HCT116 (cell line): ENCODE measurements at regions not wholly inside any gene's neighbourhood (a gene's known extent, or its start where the extent isn't known, plus 50 kb on each side); places are given as distances from the start of the nearest gene placed in this dataset.

Experiments
- ATAC-seq: fragments of 200-7000 bp; cut with Tn5 transposase; 2 replicates; pipeline ENCODE4 v1.9.1; 2020; ENCODE audit warnings: mild to moderate bottlenecking, moderate library complexity
- BruUV-seq: library from RNA; stranded (reverse); fragments of 400-500 nt; replicated peaks from 2 replicates; lab custom pipeline; 2021; lab: Mats Ljungman, UMichigan
- CTCF ChIA-PET: fragments of 300-600 bp; sonication (Branson Sonifier 250); formaldehyde crosslinking; loops from one replicate; lab custom pipeline; 2021; ENCODE audit warnings: antibody characterized with exemption; lab: Charles Lee
- POLR2A ChIA-PET: fragments of 300-600, 350-600 bp; sonication (Branson Sonifier 250); formaldehyde crosslinking; loops from one replicate; lab custom pipeline; 2021; ENCODE audit warnings: antibody characterized with exemption; lab: Charles Lee
- RAD21 ChIA-PET, 2 experiments: fragments of 300-600 bp; sonication (Branson Sonifier 250); formaldehyde crosslinking; loops; one replicate each; lab custom pipeline; 2023; ENCODE audit warnings: low total read pairs in 2 of 2; ENCODE audit not compliant: uncharacterized antibody in 2 of 2, unreplicated experiment in 2 of 2, low non-redundant PET in 1 of 2; lab: Charles Lee
- DNase-seq: peaks from one replicate; pipeline ENCODE4 v3.0.0-alpha.2; 2010; ENCODE audit warnings: low read depth, low spot score
- H2AFZ ChIP-seq: fragments of 200-600 bp; shearing (Covaris generic), sonication (generic); 2 replicates; pipeline ENCODE4 v1.6.1; 2017; ENCODE audit warnings: low read depth, mixed run types, mixed read lengths, antibody characterized with exemption, low read length; ENCODE audit not compliant: poor library complexity, severe bottlenecking
- H3K27ac ChIP-seq: 2 replicates; pipeline ENCODE4 v1.5.1; 2012; ENCODE audit warnings: low read depth, low read length
- H3K27me3 ChIP-seq: fragments of 200-600 bp; sonication (generic); 2 replicates; pipeline ENCODE4 v1.6.1; 2016; ENCODE audit warnings: mixed run types, low read length, mixed read lengths; ENCODE audit not compliant: insufficient read depth
- H3K36me3 ChIP-seq, 2 experiments: fragments of 200-500 bp in 1 of 2; fragments of 200-600 bp in 1 of 2; sonication (Bioruptor generic) in 1 of 2; sonication (generic) in 1 of 2; 2 replicates each; pipeline versions ENCODE4 v1.5.1 to v1.6.1; 2014 to 2016; ENCODE audit warnings: low read length in 2 of 2, inconsistent platforms in 1 of 2, mixed read lengths in 1 of 2, mixed run types in 1 of 2; ENCODE audit not compliant: insufficient read depth in 2 of 2, control insufficient read depth in 1 of 2
- H3K4me1 ChIP-seq, 2 experiments: fragments of 200-600 bp in 1 of 2; sonication (generic) in 1 of 2; 2 replicates each; pipeline versions ENCODE4 v1.5.1 to v1.6.1; 2012 to 2017; ENCODE audit warnings: low read length in 2 of 2, inconsistent platforms in 1 of 2, mild to moderate bottlenecking in 1 of 2, mixed read lengths in 1 of 2, mixed run types in 1 of 2, moderate library complexity in 1 of 2; ENCODE audit not compliant: insufficient read depth in 2 of 2, control insufficient read depth in 1 of 2
- H3K4me2 ChIP-seq: fragments of 200-600 bp; sonication (generic); 2 replicates; pipeline ENCODE4 v1.6.1; 2017; ENCODE audit warnings: mixed run types, low read length, mixed read lengths
- H3K4me3 ChIP-seq, 2 experiments: fragments of 200-600 bp in 1 of 2; sonication (generic) in 1 of 2; replicated peaks in 1 of 2; 2 replicates each; pipeline ENCODE4 v1.5.1; 2011 to 2016; ENCODE audit warnings: low read length in 2 of 2, control low read depth in 1 of 2, low read depth in 1 of 2, mild to moderate bottlenecking in 1 of 2, mixed read lengths in 1 of 2, mixed run types in 1 of 2
- H3K79me2 ChIP-seq: fragments of 200-600 bp; sonication (generic); 2 replicates; pipeline ENCODE4 v1.6.1; 2017; ENCODE audit warnings: mild to moderate bottlenecking, mixed run types, low read length, moderate library complexity, mixed read lengths; ENCODE audit not compliant: insufficient read depth
- H3K9ac ChIP-seq: fragments of 200-600 bp; sonication (generic); 2 replicates; pipeline ENCODE4 v1.6.1; 2016; ENCODE audit warnings: low read length, mixed read lengths
- H3K9me2 ChIP-seq: fragments of 200-600 bp; sonication (generic), shearing (Covaris generic); 2 replicates; pipeline ENCODE4 v1.6.1; 2017; ENCODE audit warnings: mixed run types, mild to moderate bottlenecking, moderate library complexity; ENCODE audit not compliant: insufficient read depth
- H3K9me3 ChIP-seq, 2 experiments: fragments of 200-500 bp in 1 of 2; fragments of 200-600 bp in 1 of 2; sonication (Bioruptor generic) in 1 of 2; sonication (generic) in 1 of 2; 2 replicates each; pipeline ENCODE4 v1.6.1; 2014 to 2017; ENCODE audit warnings: low read length in 2 of 2, mixed read lengths in 2 of 2, inconsistent platforms in 1 of 2, low read depth in 1 of 2, mild to moderate bottlenecking in 1 of 2, mixed run types in 1 of 2, moderate library complexity in 1 of 2; ENCODE audit not compliant: control insufficient read depth in 1 of 2, insufficient read depth in 1 of 2
- H4K20me1 ChIP-seq: fragments of 200-600 bp; sonication (generic), shearing (Covaris generic); 2 replicates; pipeline ENCODE4 v1.6.1; 2017; ENCODE audit warnings: mixed run types, mild to moderate bottlenecking, moderate library complexity; ENCODE audit not compliant: insufficient read depth
- EGR1 ChIP-seq: IDR thresholded peaks from 2 replicates; pipeline ENCODE4 v1.6.1; 2012; ENCODE audit warnings: low read depth
- ELF1 ChIP-seq: IDR thresholded peaks from 2 replicates; pipeline ENCODE4 v1.6.1; 2012; ENCODE audit warnings: low read depth, borderline replicate concordance
- EZH2 ChIP-seq: fragments of 200-600 bp; sonication (generic); IDR thresholded peaks from 2 replicates; pipeline ENCODE4 v1.6.1; 2017; ENCODE audit warnings: antibody characterized with exemption, mixed run types
- EZH2phosphoT487 ChIP-seq: fragments of 200-600 bp; IDR thresholded peaks from 2 replicates; pipeline ENCODE4 v1.6.1; 2018; ENCODE audit warnings: antibody characterized with exemption, borderline replicate concordance
- POLR2A ChIP-seq: IDR thresholded peaks from 2 replicates; pipeline ENCODE4 v1.7.0; 2011; ENCODE audit warnings: borderline replicate concordance; ENCODE audit not compliant: insufficient read depth, insufficient read length; ENCODE audit errors: extremely low read depth
- RAD21 ChIP-seq: IDR thresholded peaks from 2 replicates; pipeline ENCODE4 v1.6.1; 2012; ENCODE audit warnings: low read depth, mild to moderate bottlenecking
- SIN3A ChIP-seq: IDR thresholded peaks from 2 replicates; pipeline ENCODE4 v1.6.1; 2012; ENCODE audit warnings: low read depth
- SP1 ChIP-seq: IDR thresholded peaks from 2 replicates; pipeline ENCODE4 v1.6.1; 2012; ENCODE audit warnings: low read depth
- SRF ChIP-seq: IDR thresholded peaks from 2 replicates; pipeline ENCODE4 v1.6.1; 2012; ENCODE audit warnings: low read depth
- TCF7L2 ChIP-seq: IDR thresholded peaks from 2 replicates; pipeline ENCODE4 v1.7.0; 2011; ENCODE audit warnings: borderline replicate concordance, inconsistent platforms; ENCODE audit not compliant: insufficient read depth, insufficient read length; ENCODE audit errors: extremely low read depth
- ZFX ChIP-seq: fragments of 450-650 bp; IDR thresholded peaks from 2 replicates; pipeline ENCODE4 v1.6.1; 2017
- intact Hi-C: fragments of 100-400 bp; cut with micrococcal nuclease; formaldehyde crosslinking; loops from 2 replicates; pipeline ENCODE4 v1.10.0; 2022
- TF ChIP-seq, protein P1 (sequence below): IDR thresholded peaks from 2 replicates; pipeline ENCODE4 v1.6.1; 2012
- TF ChIP-seq, protein P2 (sequence below): IDR thresholded peaks from 2 replicates; pipeline ENCODE4 v1.6.1; 2012; ENCODE audit warnings: low read depth

DNA sequence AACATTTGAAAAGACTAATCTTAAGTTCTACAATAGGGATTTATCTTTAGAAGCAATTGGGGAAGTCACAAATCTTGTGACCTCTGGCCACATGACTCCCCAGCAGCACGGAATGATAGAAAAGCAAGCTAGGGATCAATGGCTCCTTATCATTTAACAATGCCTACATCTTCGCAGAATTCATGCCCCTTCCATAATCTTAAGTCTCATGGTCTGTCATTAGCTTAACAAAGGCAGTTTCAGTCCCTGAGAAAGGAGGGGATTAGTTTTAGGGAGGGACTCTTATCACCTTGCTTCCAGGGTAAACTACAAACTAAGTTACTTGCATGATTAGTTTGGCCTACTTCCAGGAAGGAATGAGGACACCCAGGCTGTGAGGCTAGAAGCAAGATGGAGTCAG, 486.0 kb downstream of the RMST start:
- Histone ChIP-seq H3K9me2 (no peaks in the 10 kb centered on the region), H3K9ac (no peak overlapping the region), H4K20me1 (no peaks in the 10 kb centered on the region), H3K27me3 (no peaks in the 10 kb centered on the region), H3K27ac (no peak overlapping the region), H3K36me3 (no peaks in the 10 kb centered on the region), H3K4me3 (no peak overlapping the region), H3K4me1 (no peaks in the 10 kb centered on the region), H2AFZ (no peak overlapping the region), H3K9me3 (no peaks in the 10 kb centered on the region), H3K4me2 (no peak overlapping the region), H3K79me2 (no peaks in the 10 kb centered on the region)
- BruUV-seq, result no TSS peak
- no peak for DNase-seq
- intact Hi-C loops, result no loop called here
- POLR2A ChIA-PET, result no interaction called here
- RAD21 ChIA-PET, result no interaction called here
- no peak for ATAC-seq
- CTCF ChIA-PET, result no interaction called here
- TF ChIP-seq ELF1 (no peak), SRF (no peak), EGR1 (no peak), SIN3A (no peak), EZH2phosphoT487 (no peak)

- Histone ChIP-seq H3K9me3 (no peaks in the 10 kb centered on the region), H3K4me3 (no peak overlapping the region)
- intact Hi-C loops, result no loop called here
These were observed 488.6 kb downstream of the RMST start for GRCh38 chr12:97951239-97951638.

More at GRCh38 chr12:97951239-97951638, 488.6 kb downstream of the RMST start:
- BruUV-seq, result no TSS peak
- H4K20me1 ChIP-seq, result no peaks in the 10 kb centered on the region
- no peak for ATAC-seq
- H3K4me2 ChIP-seq, result no peak overlapping the region
- H3K9ac ChIP-seq, result no peak overlapping the region
- ChIA-PET POLR2A (no interaction called here), CTCF (no interaction called here), RAD21 (no interaction called here)
- no peaks in the 10 kb centered on the region for H3K4me1 ChIP-seq
- no peak for DNase-seq
- H3K79me2 ChIP-seq, result no peaks in the 10 kb centered on the region
- H3K27ac ChIP-seq, result no peak overlapping the region
- no peak for TF ChIP-seq ZFX
- no peak for TF ChIP-seq EZH2
- TF ChIP-seq, protein P1, sequence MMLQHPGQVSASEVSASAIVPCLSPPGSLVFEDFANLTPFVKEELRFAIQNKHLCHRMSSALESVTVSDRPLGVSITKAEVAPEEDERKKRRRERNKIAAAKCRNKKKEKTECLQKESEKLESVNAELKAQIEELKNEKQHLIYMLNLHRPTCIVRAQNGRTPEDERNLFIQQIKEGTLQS, result no peak
- TF ChIP-seq POLR2A, result no peak
- no peak for TF ChIP-seq EZH2phosphoT487
- no peak for TF ChIP-seq SIN3A
- no peak for TF ChIP-seq TCF7L2
- no peak for TF ChIP-seq RAD21
- no peak for TF ChIP-seq SP1
- TF ChIP-seq, protein P2, sequence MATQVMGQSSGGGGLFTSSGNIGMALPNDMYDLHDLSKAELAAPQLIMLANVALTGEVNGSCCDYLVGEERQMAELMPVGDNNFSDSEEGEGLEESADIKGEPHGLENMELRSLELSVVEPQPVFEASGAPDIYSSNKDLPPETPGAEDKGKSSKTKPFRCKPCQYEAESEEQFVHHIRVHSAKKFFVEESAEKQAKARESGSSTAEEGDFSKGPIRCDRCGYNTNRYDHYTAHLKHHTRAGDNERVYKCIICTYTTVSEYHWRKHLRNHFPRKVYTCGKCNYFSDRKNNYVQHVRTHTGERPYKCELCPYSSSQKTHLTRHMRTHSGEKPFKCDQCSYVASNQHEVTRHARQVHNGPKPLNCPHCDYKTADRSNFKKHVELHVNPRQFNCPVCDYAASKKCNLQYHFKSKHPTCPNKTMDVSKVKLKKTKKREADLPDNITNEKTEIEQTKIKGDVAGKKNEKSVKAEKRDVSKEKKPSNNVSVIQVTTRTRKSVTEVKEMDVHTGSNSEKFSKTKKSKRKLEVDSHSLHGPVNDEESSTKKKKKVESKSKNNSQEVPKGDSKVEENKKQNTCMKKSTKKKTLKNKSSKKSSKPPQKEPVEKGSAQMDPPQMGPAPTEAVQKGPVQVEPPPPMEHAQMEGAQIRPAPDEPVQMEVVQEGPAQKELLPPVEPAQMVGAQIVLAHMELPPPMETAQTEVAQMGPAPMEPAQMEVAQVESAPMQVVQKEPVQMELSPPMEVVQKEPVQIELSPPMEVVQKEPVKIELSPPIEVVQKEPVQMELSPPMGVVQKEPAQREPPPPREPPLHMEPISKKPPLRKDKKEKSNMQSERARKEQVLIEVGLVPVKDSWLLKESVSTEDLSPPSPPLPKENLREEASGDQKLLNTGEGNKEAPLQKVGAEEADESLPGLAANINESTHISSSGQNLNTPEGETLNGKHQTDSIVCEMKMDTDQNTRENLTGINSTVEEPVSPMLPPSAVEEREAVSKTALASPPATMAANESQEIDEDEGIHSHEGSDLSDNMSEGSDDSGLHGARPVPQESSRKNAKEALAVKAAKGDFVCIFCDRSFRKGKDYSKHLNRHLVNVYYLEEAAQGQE, result no peak
- no peaks in the 10 kb centered on the region for H3K9me2 ChIP-seq
- no peaks in the 10 kb centered on the region for H3K36me3 ChIP-seq
- no peaks in the 10 kb centered on the region for H3K27me3 ChIP-seq
- no peak overlapping the region for H2AFZ ChIP-seq
